NCI-H1417 treated with DMSO at 0.1 percent for 48 hours (cell line): ENCODE measurements at regions not wholly inside any gene's neighbourhood (a gene's known extent, or its start where the extent isn't known, plus 50 kb on each side); places are given as distances from the start of the nearest gene placed in this dataset.

Experiments
- DNase-seq: peaks from one replicate; lab custom pipeline; 2025; lab: John Stamatoyannopoulos, UW

DNA sequence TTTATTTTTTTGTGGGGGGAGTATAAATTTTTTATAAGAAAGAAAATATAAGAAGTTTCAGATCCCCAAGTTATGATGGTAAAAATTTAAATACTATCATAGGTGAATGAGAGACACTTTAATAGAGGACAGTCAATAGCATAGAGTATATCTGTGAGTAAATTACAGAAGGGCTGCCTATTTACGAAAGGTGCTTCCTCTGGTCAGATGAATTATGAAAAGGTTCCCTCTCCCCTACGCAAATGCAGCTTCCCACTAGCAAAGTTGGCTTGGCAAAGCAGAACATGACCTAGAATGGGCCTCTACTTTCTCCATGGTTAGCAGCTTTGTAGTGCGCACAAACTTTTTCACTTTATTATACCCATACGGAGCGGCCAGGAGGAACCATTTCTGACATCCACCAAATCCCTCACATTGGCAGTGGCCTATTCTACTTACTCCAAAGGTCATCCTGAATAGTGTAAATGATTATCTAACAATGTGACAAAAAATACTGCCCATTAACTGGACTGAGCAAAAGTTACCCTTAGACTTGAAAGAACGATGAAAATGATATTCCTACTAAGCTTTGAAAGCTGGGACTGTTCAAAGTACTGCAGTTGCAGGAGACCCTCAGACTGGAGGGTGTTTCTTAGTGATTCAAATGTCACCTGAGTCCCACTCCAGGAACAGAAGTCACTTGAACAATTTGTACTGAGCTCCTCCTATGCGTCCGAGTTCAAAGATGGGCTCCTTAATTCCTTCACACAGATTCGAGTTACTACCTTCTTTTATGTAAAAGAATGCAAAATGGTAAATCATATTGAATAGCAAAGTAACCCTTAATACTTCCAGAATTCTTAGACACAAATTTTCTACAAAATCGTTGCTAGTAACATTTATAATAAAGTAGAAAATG, 148.5 kb downstream of the NOL4 start:
- no peak for DNase-seq

DNA sequence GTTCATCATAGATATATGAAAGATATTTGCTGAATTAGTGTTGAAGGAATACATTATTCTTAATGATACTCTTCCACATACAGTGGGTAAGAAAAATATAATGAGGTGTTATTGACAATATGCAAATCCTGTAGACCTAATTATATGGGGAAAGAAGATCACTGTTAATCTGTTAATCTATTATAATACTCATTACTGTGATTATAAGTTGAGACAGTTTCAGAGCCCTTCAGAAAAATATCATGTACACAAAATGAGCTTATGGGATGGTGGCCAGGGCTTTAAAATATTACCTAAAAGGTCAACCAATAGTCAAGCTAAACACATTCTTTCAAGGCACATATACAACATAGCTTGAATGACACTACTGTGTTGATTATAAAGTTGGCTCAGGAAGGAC, 163.5 kb downstream of the NOL4 start:
- DNase-seq: no peak

DNA sequence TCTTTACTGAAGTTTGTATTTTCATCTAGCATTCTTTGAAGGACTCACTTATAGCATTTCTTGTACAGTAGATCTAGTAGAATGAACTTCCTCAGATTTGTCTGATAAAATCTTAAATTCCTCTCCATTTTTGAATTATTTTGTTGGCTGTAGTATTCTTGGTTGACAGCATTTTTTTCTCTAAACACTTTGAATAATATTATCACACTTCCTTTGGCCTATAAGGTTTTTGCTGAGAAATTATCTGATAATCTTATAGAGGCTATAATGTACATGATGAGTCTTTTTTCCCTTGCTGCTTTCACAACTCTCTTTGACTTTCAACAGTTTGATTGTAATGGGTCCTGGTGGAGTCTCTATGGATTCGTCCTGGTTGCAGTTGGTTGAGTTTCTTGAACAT, 169.5 kb downstream of the NOL4 start:
- DNase-seq: no peak

DNA sequence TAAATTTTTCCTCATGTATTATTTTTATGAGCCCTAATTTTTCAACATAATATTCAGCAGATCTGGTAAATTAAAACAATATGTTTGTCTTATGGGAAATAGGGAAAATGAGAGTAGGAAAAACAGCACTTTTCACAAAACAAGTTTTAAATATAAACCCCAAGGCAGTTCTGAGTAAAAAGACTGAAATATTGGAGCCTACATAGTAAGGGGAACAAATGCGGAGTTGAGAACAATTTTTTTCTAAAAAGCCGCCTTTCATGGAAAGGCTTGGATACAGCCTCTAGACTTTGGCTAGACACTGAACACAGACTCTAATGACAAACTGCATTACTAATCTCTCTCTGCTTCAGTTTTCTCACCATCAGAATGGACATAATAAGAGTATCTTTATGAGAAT, 174.1 kb downstream of the NOL4 start:
- DNase-seq: no peak

DNA sequence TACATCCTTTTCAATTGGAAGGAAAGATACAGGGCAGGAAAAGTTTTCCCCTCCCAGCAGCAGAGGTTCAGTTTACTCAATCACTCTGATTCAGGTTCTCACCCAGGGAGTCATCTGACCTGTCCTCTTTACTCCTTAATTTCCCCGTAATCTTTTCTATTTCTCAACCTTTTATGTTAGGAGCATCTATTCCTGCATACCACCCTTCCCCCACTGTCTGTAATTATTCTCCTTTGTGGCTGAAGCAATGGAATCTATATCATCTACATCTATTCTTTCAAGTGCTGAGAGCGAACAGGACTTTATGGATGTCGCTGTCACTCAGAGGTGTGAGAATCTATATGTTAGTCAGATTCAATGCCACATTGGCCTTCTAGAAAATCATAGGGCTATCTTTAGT, 175.2 kb downstream of the NOL4 start:
- no peak for DNase-seq

DNA sequence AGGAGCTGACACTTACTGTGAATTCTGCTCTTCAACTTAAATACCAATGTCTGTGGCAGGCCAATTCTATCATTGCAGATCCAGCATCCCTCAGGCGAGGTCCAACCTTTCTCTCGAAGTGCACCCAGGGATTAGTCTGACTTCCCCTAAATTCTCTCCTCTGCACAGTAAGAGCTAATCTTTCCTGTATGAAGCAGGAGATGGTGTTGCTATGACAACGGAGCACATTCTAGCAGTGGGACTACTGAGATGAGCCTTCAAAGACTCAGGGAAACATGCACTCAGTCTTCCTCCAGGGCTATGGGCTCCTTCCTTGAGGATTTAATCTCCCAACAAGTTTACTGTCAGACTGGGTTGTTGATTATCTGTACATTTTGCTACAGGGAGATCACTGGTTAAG, 176.3 kb downstream of the NOL4 start:
- DNase-seq: no peak

DNA sequence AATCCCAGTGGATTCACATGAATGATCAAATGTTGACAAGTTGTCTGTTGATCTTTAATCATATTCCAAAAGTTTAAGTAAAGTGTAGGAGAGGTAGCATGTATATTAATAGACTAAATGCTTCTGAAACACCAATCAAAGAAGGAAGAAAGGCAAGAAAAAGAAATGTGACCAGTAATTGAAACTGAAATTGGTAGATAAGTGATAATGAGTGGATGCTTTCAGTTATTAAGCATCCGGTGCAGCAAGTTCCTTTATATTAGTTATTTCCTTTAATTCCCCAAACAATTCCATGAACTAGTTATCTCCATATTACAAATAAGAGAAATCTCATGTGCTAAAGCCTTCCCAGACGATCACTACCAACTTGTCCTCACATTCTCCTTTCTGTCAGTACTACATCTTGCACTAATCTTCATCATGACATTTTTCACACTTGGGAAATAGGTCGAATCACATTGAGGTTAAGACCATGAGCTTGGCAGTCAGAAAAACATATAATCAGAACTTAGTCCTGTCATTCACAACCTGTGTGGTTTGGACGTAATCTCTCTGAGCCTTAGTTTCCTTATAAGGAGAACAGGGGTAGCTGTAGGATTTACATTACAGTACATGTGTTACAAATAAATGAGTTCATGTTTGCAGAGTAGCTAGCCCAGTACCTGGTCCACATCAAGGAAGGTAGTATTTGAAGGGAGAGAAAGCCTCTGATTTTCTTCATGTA, 182.1 kb downstream of the NOL4 start:
- DNase-seq: no peak

DNA sequence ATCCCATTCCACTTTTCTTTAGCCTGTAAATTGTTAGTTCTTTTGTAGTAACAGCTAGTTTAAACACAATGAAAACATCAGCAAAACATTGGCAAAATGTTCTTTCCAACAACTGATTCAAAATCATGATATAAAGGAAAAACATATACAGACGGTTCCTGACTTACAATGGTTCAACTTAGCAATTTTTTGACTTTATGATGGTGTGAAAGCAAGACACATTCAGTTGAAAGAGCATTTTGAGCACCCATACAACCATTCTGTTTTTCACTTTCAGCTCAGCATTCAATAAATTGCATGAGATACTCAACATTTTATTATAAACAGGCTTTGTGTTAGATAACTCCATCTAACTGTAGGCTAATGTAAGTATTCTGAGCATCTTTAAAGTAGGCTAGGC, 185.1 kb downstream of the NOL4 start:
- no peak for DNase-seq

DNA sequence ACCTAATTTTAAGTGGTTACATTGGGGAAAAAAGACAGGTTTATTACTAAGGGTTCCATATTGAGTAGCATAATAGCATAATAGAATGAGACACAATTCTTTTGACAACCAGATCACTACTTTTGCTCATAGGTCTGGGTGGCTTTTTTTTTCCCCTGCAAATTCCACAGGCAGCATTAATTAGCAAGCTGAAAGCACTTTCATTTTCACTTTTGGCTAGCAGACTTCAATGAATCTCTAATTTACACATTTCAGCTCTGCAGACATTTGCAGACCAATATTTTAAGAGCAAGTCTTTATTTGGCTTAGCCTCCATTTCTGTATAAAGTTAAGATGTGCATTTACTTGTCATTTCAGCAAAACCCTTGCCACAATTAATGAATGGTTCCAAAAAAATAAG, 185.5 kb downstream of the NOL4 start:
- DNase-seq: no peak

DNA sequence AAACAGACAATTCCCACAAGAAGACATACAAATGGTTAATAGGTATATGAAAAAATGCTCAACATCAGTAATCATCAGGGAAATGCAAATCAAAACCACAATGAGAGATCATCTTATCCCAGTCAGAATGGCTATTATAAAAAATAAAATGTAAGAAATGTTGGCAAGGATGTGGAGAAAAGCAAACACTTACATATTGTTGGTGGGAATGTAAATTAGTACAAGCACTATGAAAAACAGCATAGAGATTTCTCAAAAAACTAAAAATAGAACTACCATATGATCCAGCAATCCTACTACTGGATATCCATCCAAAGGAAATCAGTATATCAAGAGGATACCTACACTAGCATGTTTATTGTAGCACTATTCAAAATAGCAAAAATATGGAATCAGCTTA, 186.6 kb downstream of the NOL4 start:
- no peak for DNase-seq

DNA sequence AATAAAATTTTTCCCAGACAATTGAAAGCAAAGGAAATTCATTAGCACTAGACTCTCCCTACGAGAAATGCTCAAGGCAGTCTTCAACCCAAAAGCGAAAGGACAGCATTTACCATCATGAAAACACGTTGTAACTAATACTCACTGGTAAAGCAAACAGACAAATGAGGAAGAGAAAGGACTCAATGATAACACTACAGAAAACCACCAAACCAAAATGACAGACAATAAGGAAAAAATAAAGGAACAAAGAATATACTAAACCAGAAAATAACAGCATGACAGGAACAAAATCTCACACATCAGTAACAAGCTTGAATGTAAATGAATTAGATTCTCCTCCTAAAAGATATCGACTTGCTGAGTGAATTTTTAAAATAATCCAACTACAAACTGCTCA, 190.7 kb downstream of the NOL4 start:
- DNase-seq: no peak

DNA sequence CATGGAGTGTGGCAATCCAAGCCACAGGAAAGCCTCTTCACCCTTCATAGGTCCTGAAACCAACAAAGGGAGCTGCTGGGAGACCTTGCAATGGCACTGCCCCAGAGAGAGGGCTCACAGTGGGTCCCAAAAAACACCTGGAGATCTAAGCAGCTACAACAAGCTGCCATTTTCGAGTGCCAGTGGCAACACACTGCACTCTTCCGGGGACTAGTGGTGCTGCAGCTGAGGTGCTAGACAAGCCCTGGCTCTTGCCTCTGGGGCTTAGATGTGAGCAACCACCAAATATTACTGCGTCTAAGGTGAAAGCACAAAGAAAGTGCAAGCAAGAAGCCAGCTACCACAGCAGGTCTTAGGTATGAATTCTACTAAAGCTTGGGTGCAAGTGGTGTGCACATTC, 192.9 kb downstream of the NOL4 start:
- DNase-seq: no peak

DNA sequence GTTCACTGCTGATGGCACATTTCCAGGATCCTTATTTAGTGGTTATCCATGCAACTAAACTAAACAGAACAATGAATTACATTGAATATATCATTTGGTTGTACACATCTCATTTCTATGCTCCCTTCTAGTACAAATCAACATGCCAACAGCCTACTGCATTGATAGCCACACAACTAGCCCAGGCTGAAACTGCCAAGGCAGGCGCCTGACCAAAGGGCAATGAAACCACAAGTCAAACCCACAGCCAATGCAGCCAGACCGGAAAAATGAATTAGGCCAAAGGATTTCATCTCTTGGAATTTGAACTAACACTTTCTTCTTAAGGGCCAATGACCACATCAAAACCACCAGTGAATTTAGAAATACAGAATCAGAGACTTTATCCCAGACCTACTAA, 196.4 kb downstream of the NOL4 start:
- DNase-seq: no peak

DNA sequence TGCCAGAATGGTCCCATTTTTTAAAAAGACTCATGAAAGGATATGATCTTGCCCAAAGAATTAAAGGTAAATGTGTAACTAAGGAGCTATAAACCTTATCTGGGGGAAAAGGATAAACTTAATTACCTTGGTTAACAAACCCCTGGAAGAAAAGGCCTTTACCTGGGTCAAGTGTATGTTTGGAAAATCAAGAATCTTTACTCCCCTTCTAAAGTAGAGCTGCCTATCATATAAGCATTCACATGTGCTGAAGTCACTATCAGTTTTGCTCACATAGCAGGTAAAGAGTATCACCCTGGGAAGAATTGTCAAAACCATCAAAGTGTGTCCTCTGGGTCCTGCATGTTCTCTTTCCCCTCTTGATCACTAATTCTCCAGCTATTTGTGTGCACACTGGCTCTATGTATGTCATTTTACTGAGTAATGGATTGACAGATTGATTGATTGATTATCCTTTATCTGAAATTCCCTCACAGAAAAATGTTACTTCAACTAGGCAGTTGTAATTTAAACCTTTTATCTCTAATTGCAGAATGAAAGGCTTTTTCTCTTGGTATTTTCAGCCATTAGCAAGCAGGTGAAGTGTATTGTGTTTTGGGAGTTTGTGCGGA, 199.4 kb downstream of the NOL4 start:
- no peak for DNase-seq

DNA sequence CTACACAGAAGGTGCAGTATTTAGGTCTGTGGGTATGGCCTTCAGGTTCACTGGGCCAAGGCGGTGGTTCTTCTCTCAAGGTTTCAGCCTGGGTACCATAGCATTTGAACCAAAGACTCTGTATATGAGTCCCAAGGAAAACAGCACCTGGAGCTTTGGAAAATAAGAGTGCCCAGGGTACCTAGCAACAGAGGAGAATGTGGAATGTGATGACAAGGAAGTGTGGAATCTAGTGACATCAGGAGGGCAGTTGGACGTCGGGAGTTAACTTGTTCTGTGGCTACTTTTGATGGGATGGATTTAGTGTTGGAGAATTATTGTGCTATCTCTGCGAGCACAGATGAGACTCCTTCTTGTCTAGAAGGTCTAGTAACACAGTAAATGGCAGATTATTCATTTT, 201.2 kb downstream of the NOL4 start:
- DNase-seq: no peak

DNA sequence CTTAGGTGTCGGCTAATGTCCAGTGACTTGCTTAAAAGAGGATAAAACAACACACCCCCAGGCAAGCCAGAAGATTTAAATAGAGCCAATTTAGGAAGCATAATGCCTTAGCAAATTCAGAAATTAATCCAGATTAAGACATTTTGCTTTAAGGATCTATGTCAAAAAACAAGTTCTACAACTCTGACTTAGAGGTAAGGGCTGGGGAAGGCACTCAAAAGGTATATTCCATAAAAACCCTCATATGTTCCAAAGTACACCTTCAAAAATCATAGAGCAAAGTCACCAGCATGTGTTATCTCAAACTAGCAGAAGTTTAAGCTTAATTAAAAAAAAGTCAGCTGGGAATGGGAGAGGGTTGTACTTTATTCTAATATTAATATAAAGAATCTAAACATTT, 206.4 kb downstream of the NOL4 start:
- DNase-seq: no peak

DNA sequence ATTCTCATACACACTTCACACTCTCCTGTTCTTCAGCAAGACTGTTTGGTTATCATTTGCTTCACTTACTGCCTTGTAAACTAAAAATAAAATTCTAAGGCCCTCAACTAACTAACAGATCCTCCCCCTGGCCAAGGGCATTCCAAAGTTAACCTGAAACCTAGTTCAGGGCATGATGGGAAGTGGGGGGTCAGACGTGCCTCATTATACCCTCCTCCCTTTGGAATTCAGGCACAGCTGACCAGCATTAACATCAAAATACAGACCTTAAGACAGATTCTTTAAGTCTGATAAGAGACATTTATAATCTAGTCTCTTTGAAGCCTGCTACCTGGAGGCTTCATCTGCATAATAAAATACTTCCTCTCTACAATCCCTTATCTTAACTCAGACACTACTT, 221.0 kb downstream of the NOL4 start:
- no peak for DNase-seq

DNA sequence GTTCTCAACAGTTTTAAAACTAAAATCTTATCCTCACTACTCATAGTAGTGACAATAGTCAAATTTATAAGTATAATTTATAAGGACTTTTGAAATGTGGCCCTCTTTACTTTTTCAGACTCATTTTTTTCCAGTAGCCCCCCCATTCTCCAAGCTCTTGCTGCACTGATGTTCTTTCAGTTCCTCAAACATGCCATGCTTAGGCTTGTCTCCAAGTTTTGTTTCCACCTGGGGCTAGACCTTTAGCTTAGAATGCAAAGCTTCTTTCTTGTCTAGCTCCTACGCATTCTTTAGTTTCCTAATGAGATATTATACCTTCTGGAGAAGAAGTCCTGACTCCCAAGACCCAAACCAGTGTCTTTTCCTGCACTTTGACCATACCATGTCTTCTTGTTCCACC, 222.6 kb downstream of the NOL4 start:
- no peak for DNase-seq

DNA sequence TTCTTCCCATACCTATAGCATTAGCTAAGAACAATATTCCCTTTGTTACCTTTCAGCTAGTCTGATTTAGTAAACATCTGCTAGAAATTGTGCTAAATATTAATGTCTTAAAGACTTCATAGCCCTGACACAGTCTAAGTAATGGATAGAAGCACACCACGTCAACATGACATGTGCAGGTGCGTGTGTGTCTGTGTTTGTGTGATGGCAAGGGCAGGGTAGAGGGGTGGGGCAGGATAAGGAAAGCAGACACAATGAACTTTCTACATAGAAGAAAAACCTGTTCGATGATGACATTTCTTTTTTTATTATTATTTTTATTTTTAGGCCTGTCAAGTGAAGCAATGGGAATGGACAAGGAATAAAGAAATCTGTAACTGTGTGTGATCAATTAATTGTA, 223.3 kb downstream of the NOL4 start:
- no peak for DNase-seq

DNA sequence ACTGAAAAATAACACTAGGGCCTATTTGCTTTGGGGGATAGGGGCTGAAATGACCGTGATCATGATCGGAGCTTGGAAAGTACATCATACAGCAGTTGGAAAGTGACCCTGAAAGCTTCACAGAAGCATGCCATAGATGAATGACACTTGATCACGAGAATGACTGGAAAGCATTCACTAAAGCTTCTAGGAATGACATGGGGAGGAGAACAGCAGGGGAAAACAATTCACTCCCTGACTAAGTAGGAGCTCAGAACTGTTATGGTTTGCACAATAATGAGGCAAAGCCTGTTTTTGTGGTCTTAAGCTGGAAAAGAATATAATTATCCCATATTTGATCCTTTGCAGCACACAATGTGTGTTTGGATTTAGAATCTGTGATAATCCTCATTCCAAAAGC, 237.5 kb downstream of the NOL4 start:
- no peak for DNase-seq

DNA sequence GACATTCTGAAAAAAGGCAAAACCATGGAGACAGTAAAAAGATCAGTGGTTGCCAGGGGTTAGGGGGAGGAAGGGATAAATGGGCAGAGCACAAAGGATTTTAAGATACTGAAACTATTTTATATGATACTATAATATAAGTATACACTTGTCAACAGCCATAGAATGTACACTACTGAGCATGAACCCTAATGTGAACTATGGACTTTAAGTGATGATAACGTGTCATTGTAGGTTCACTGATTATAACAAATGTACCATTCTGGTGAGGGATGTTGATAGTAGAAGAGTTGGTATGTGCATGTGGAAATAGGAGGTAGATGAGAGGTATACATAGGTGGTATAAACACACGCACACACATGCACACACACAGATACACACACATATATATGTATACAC, 241.6 kb downstream of the NOL4 start:
- no peak for DNase-seq

DNA sequence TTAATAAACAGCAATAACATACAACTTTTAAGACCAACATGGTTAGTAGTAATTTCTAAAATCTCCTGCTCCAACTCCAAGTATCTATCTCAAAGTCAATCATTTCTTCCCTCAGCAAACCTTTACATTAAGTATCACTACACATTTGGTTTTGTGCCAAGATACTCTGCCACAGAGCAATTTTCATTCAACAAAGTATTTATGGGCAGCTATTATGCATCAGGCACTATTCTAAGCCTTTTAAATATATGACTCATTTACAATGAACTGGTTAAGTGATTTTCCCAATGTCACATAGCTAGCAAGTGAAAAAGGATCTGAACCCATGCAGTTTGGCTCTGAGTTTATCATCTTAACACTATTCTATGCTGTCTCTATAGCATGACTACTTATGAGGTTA, 264.3 kb downstream of the NOL4 start:
- no peak for DNase-seq

DNA sequence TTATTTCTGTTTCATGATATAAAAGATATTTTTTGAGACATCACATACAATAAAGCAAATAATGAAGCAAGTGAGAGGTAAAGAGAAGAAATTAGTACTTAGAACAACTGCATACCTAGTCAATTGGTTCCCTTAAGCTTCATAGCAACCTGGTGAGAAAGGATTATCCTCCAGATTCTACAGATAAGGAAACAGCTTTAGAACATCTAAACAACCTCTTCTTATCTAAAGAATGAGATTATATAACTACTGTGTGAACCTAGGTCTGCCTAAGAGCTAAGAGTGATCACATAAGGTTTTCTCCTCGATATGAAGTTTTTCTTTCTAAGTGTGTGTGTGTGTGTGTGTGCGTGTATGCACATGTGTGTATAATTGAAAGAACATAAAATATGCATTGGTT, 265.1 kb downstream of the NOL4 start:
- DNase-seq: no peak
